ENCODE measurements at regions not wholly inside any gene's neighbourhood (a gene's known extent, or its start where the extent isn't known, plus 50 kb on each side); places are given as distances from the start of the nearest gene placed in this dataset.
A peak's percentile ranks its signal among the peaks of the same experiment; 100 is the strongest.

DNA sequence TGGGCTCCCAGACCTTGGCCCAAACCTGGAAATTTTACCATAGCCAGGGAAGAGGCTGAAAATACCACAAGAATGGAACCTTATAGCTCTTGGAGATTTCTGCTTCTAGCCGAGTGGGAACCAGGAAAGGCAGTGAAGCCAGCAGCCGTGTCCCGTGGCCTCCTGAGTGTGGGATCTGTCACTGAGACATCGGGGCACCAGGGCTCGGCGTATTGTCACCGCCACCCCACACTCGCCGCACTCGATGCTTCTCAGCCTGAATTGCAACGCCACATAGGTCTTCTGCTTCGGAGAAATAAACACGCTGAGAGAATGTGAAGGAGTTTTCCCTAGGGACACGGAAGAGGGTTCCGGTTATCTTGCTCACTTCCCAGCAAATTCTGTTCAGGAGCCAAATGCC lies 61.5 kb downstream of the DLL1 start:
- intact Hi-C loops (cut with DNase I), result no loop called here

DNA sequence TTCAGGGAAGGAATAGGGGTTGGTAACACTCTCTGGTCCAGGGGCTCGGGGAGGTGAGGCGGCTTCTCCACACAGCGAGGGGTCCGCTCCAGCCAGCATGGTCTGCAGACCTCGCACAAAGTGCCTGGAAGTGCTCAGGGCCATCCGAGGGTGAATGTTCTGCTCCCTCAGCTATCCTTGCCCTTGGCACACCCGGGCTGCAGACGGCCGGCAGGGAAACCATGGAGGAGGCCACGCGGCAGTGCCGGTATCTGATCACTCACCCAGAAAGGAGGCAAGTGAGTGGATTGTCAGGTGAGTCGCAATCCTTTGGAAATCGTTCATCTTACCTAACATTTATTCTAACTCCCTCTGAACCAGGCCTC lies 62.0 kb downstream of the DLL1 start:
- intact Hi-C loops (cut with DNase I), result no loop called here
- Histone ChIP-seq H3K27me3 (no peaks in the 10 kb centered on the region), H3K9me3 (no peaks in the 10 kb centered on the region), H3K4me3 (no peak overlapping the region), H3K27ac (no peak overlapping the region), H3K36me3 (no peaks in the 10 kb centered on the region), H3K4me1 (no peaks in the 10 kb centered on the region)
- WGBS, 2 donors, result 90 to 91% methylated on average over 14 of the region's 14 CpGs
- DNase-seq, result no peak
- TF ChIP-seq POLR2AphosphoS5 (IDR thresholded peaks at IDR 0.05) (no peak), EP300 (IDR thresholded peaks at IDR 0.05) (no peak), POLR2A (IDR thresholded peaks at IDR 0.05) (no peak)
- TF ChIP-seq, protein P1, sequence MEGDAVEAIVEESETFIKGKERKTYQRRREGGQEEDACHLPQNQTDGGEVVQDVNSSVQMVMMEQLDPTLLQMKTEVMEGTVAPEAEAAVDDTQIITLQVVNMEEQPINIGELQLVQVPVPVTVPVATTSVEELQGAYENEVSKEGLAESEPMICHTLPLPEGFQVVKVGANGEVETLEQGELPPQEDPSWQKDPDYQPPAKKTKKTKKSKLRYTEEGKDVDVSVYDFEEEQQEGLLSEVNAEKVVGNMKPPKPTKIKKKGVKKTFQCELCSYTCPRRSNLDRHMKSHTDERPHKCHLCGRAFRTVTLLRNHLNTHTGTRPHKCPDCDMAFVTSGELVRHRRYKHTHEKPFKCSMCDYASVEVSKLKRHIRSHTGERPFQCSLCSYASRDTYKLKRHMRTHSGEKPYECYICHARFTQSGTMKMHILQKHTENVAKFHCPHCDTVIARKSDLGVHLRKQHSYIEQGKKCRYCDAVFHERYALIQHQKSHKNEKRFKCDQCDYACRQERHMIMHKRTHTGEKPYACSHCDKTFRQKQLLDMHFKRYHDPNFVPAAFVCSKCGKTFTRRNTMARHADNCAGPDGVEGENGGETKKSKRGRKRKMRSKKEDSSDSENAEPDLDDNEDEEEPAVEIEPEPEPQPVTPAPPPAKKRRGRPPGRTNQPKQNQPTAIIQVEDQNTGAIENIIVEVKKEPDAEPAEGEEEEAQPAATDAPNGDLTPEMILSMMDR (IDR thresholded peaks at IDR 0.05), result no peak

More for the DNA sequence above, 61.5 kb downstream of the DLL1 start:
- Histone ChIP-seq H3K27me3 (no peaks in the 10 kb centered on the region), H3K4me3 (no peak overlapping the region), H3K36me3 (no peaks in the 10 kb centered on the region), H3K27ac (no peak overlapping the region), H3K9me3 (no peaks in the 10 kb centered on the region), H3K4me1 (no peaks in the 10 kb centered on the region)
- WGBS, 2 donors, result 90 to 94% methylated on average over 15 of the region's 15 CpGs
- no peak for DNase-seq
- TF ChIP-seq, protein P1 (IDR thresholded peaks at IDR 0.05), result no peak
- TF ChIP-seq POLR2A (IDR thresholded peaks at IDR 0.05), result no peak
- TF ChIP-seq POLR2AphosphoS5 (IDR thresholded peaks at IDR 0.05), result no peak

DNA sequence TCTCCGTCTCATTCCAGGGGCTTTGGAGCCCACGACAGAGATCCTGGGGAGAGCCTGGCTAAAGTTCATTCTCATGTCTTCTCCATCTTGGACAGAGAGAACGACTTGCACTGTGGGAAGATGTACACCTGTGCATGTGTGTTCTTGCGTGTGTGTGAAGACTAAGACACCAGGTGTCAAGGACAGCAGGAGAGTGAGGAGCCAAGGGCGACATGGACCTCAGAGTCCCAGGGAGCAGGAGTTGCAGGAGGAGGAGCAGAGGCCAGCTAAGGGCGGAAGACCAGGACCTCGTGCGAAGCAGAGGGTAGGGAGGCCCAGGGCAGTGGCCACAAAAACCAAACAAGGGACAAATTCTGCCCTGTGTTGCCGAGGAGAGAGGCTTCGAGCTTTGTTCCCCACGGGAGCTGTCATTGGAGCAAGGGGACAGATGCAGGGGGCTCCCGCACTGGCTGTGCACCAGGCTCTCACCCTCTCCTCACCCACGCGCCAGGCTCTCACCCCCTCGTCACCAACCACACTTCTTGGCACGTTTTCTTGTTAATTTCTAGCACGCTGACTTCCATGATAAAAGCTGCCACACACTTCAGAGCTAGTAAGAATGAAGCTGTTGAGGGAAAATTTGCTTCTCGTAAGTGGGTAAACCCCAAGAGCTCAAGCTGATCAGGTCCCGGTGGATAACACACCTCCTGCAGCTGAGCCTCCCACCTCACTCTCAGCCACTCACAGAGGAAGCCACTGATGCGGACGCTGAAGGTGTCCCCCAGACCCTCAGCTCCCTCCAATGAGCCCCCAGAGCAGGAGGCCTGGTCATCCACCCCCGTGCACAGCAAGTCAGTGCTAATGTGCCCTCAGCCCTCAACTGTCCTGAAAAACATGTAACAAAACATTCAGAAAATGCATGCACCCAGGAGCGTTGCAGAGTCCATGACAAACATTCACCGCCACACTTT lies 62.6 kb downstream of the DLL1 start:
- Histone ChIP-seq H3K4me1 (no peaks in the 10 kb centered on the region), H3K36me3 (no peaks in the 10 kb centered on the region), H3K27me3 (no peaks in the 10 kb centered on the region), H3K27ac (no peak overlapping the region), H3K9me3 (no peaks in the 10 kb centered on the region), H3K4me3 (no peak overlapping the region)
- no peak for DNase-seq
- 85 to 88% methylated on average over 24 of the region's 24 CpGs for WGBS, 2 donors
- TF ChIP-seq, protein P1 (IDR thresholded peaks at IDR 0.05), result no peak
- TF ChIP-seq POLR2AphosphoS5 (IDR thresholded peaks at IDR 0.05) (no peak), EP300 (IDR thresholded peaks at IDR 0.05) (no peak), POLR2A (IDR thresholded peaks at IDR 0.05) (no peak)
- intact Hi-C loops (cut with DNase I), result no loop called here

DNA sequence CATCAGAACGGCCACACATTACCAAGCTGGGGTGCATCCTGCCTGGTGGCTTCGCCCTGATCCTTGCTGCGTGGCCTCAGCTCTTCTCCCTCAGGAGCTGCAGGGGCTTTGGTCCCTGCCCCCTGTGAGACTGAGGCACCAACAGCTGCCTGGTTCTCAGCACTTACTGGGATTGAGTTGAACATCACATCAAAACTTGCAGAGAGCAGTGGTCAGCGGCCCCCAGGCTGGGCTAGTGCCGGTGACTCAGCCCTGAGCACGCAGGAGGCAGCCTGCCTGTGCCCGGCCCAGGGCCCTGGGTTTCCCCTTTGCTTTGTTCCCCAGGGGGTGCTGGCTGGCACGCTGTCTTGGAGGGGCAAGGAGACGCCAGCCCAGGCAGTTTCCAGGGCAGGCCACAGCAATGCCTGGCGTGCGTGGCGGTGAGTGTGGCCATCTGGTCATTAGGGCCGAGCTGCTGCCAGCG lies 63.3 kb downstream of the DLL1 start:
- no peak overlapping the region for H3K27ac ChIP-seq
- intact Hi-C loops (cut with DNase I), result no loop called here
- H3K4me3 ChIP-seq, result no peak overlapping the region
- WGBS, 2 donors, result 91% methylated on average over 14 of the region's 14 CpGs
- no peak for TF ChIP-seq POLR2AphosphoS5 (IDR thresholded peaks at IDR 0.05)
- TF ChIP-seq, protein P1 (IDR thresholded peaks at IDR 0.05), result no peak
- TF ChIP-seq EP300 (IDR thresholded peaks at IDR 0.05), result no peak
- no peak for TF ChIP-seq POLR2A (IDR thresholded peaks at IDR 0.05)
- no peaks in the 10 kb centered on the region for H3K9me3 ChIP-seq
- peak; percentile 57 for DNase-seq
- no peaks in the 10 kb centered on the region for H3K4me1 ChIP-seq
- H3K27me3 ChIP-seq, result no peaks in the 10 kb centered on the region
- no peaks in the 10 kb centered on the region for H3K36me3 ChIP-seq
